GM12878 (cell line): ENCODE measurements at regions not wholly inside any gene's neighbourhood (a gene's known extent, or its start where the extent isn't known, plus 50 kb on each side); places are given as distances from the start of the nearest gene placed in this dataset.

ENCODE experiments used
- ATAC-seq: fragments of 200-7000 bp; cut with Tn5 transposase; 3 replicates; pipeline ENCODE4 v1.9.1; 2020; ENCODE audit warnings: mild to moderate bottlenecking, moderate library complexity
- BruUV-seq: library from RNA; stranded (reverse); fragments of 400-500 nt; replicated peaks from 2 replicates; lab custom pipeline; 2021; lab: Mats Ljungman, UMichigan
- CTCF ChIA-PET: fragments of 300-600 bp; sonication (Branson Sonifier 250); formaldehyde crosslinking; extraction: SDS; loops from one replicate; lab custom pipeline; 2021; ENCODE audit warnings: inconsistent platforms; lab: Yijun Ruan, JAX
- POLR2A ChIA-PET: fragments of 350-600 bp; formaldehyde crosslinking; extraction: SDS; loops from one replicate; lab custom pipeline; 2021; ENCODE audit warnings: inconsistent platforms; lab: Charles Lee
- RAD21 ChIA-PET: fragments of 300-600 bp; sonication (Branson Sonifier 250); formaldehyde crosslinking; loops from one replicate; lab custom pipeline; 2023; ENCODE audit warnings: antibody characterized with exemption; ENCODE audit not compliant: unreplicated experiment; lab: Charles Lee
- SMC1A ChIA-PET: fragments of 300-600 bp; sonication (Branson Sonifier 250); formaldehyde crosslinking; loops from one replicate; lab custom pipeline; 2023; ENCODE audit not compliant: unreplicated experiment, uncharacterized antibody; lab: Charles Lee
- DNase-seq: peaks from one replicate; pipeline ENCODE4 v3.0.0-alpha.2; 2011; ENCODE audit warnings: low read depth, low spot score
- FAIRE-seq: peaks from 3 replicates; lab custom pipeline; 2011; peaks lifted over from hg19 to GRCh38; lab: Jason Lieb, UNC
- H2AFZ ChIP-seq: 2 replicates; pipeline ENCODE4 v1.6.0; 2011; ENCODE audit warnings: low read depth, low read length, control low read depth; ENCODE audit not compliant: control insufficient read depth
- H3K27ac ChIP-seq: 2 replicates; pipeline ENCODE4 v1.5.1; 2011; ENCODE audit warnings: control low read depth; ENCODE audit not compliant: control insufficient read depth, insufficient read depth
- H3K27me3 ChIP-seq, 2 experiments: replicated peaks in 1 of 2; 2 replicates each; pipeline versions ENCODE4 v1.6.0 to v1.6.1; 2011; ENCODE audit warnings: low read length in 1 of 2; ENCODE audit not compliant: control insufficient read depth in 2 of 2, insufficient read depth in 2 of 2
- H3K36me3 ChIP-seq, 2 experiments: 2 replicates each; pipeline ENCODE4 v1.5.1; 2011; ENCODE audit warnings: low read length in 1 of 2; ENCODE audit not compliant: control insufficient read depth in 2 of 2, insufficient read depth in 2 of 2
- H3K4me1 ChIP-seq: 2 replicates; pipeline ENCODE4 v1.6.1; 2011; ENCODE audit warnings: mild to moderate bottlenecking, low read length, moderate library complexity, mixed read lengths; ENCODE audit not compliant: control insufficient read depth, insufficient read depth
- H3K4me2 ChIP-seq: 2 replicates; pipeline ENCODE4 v1.6.0; 2011; ENCODE audit warnings: control low read depth; ENCODE audit not compliant: control insufficient read depth, insufficient read depth
- H3K4me3 ChIP-seq: fragments of 200-600 bp; sonication (generic); 2 replicates; pipeline ENCODE4 v1.5.1; 2016
- H3K79me2 ChIP-seq: 2 replicates; pipeline ENCODE4 v1.6.0; 2011; ENCODE audit warnings: low read length; ENCODE audit not compliant: control insufficient read depth, insufficient read depth
- H3K9ac ChIP-seq: 2 replicates; pipeline ENCODE4 v1.8.0; 2011; ENCODE audit warnings: low read length, control low read depth, mixed read lengths; ENCODE audit not compliant: control insufficient read depth, insufficient read depth
- H3K9me3 ChIP-seq: replicated peaks from 3 replicates; pipeline ENCODE4 v1.5.1; 2011; ENCODE audit warnings: mild to moderate bottlenecking, low read length; ENCODE audit not compliant: control insufficient read depth, insufficient read depth
- H4K20me1 ChIP-seq: 2 replicates; pipeline ENCODE4 v1.6.0; 2011; ENCODE audit not compliant: control insufficient read depth, insufficient read depth
- CHD2 ChIP-seq: IDR thresholded peaks from 2 replicates; pipeline ENCODE4 v1.6.1; 2011; ENCODE audit warnings: low read depth, low read length, improper control_type of control experiment, borderline replicate concordance
- DPF2 ChIP-seq: fragments of 450-650 bp; IDR thresholded peaks from 2 replicates; pipeline ENCODE4 v1.6.1; 2017; ENCODE audit warnings: mild to moderate bottlenecking
- ESRRA ChIP-seq: IDR thresholded peaks from 2 replicates; pipeline ENCODE4 v1.6.1; 2012; ENCODE audit warnings: mild to moderate bottlenecking, low read length, improper control_type of control experiment
- FOS ChIP-seq: IDR thresholded peaks from 3 replicates; pipeline ENCODE4 v1.6.1; 2011; ENCODE audit warnings: borderline replicate concordance; ENCODE audit not compliant: insufficient read length; ENCODE audit errors: extremely low read depth
- HCFC1 ChIP-seq: fragments of 150-350 bp; IDR thresholded peaks from 2 replicates; pipeline ENCODE4 v1.6.1; 2014; ENCODE audit warnings: low read length
- HDAC6 ChIP-seq: fragments of 200-600 bp; sonication (generic); IDR thresholded peaks from one replicate; pipeline ENCODE4 v1.8.0; 2017; ENCODE audit warnings: antibody characterized with exemption; ENCODE audit not compliant: unreplicated experiment
- IRF4 ChIP-seq: IDR thresholded peaks from 2 replicates; pipeline ENCODE4 v1.6.1; 2011; ENCODE audit warnings: low read depth, low read length
- NR2C2 ChIP-seq: IDR thresholded peaks from 2 replicates; pipeline ENCODE4 v1.6.1; 2011; ENCODE audit warnings: borderline replicate concordance, low read depth; ENCODE audit not compliant: control insufficient read depth, insufficient read length
- NRF1 ChIP-seq: conservative IDR thresholded peaks from 2 replicates; pipeline ENCODE4 v1.6.1; 2011; ENCODE audit warnings: mild to moderate bottlenecking, low read depth, low read length, improper control_type of control experiment
- POLR2A ChIP-seq: IDR thresholded peaks from 2 replicates; pipeline ENCODE4 v1.6.1; 2011; ENCODE audit warnings: low read depth, mild to moderate bottlenecking, low read length
- SRF ChIP-seq, 2 experiments: IDR thresholded peaks; 2 replicates each; pipeline ENCODE4 v1.6.1; 2011; ENCODE audit warnings: low read depth in 2 of 2, low read length in 2 of 2, mild to moderate bottlenecking in 1 of 2, moderate library complexity in 1 of 2
- TARDBP ChIP-seq: IDR thresholded peaks from 2 replicates; pipeline ENCODE4 v1.6.1; 2016; ENCODE audit warnings: borderline replicate concordance
- YBX1 ChIP-seq: fragments of 450-650 bp; IDR thresholded peaks from 2 replicates; pipeline ENCODE4 v1.6.1; 2016; ENCODE audit warnings: antibody characterized with exemption
- WGBS: methylation state at CpG from one replicate; pipeline ENCODE4 v1.1.6; 2016; ENCODE audit warnings: low lambda C conversion rate; ENCODE audit not compliant: insufficient replicate concordance, insufficient coverage; ENCODE audit errors: missing lambda C conversion rate; 5-methylcytosine and 5-hydroxymethylcytosine counted together
- in situ Hi-C: fragments of 300-500 bp; cut with MboI; formaldehyde crosslinking; loops from 9 replicates; pipeline ENCODE4 v1.14.3; 2018; ENCODE audit warnings: mixed read lengths
- intact Hi-C: fragments of 100-400 bp; cut with micrococcal nuclease; formaldehyde crosslinking; loops from one replicate; pipeline ENCODE4 v1.14.2; 2022; ENCODE audit not compliant: unreplicated experiment
- TF ChIP-seq, protein P1 (sequence below): fragments of 450-650 bp; IDR thresholded peaks from 2 replicates; pipeline ENCODE4 v1.6.1; 2017; ENCODE audit warnings: low read depth, mild to moderate bottlenecking, moderate library complexity
- TF ChIP-seq, protein P2 (sequence below): fragments of 450-650 bp; formaldehyde crosslinking; IDR thresholded peaks from 2 replicates; pipeline ENCODE4 v1.4.0; 2022; ENCODE audit warnings: mild to moderate bottlenecking, moderate library complexity

DNA sequence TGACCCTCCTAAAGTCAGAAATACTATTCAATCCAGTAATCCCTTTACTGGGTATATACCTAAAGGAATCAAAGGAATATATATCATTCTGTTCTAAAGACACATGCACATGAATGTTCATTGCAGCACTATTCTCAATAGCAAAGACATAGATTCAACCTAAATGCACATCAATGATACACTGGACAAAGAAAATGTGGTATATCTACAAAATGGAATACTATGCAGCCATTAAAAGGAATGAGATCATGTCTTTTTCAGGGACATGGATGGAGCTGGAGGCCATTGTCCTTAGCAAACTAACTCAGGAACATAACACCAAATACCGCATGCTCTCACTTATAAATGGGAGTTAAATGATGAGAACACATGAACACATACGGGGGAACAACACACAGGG lies 306.0 kb upstream of the EPHA5 start:
- no peak for FAIRE-seq
- H3K36me3 ChIP-seq, result no peaks in the 10 kb centered on the region
- 42% methylated on average over 2 of the region's 2 CpGs for WGBS
- no peak overlapping the region for H3K4me2 ChIP-seq
- no peaks in the 10 kb centered on the region for H4K20me1 ChIP-seq
- H3K79me2 ChIP-seq, result no peaks in the 10 kb centered on the region
- H3K4me3 ChIP-seq, result no peak overlapping the region
- ATAC-seq, result no peak
- ChIA-PET CTCF (no interaction called here), POLR2A (no interaction called here), SMC1A (no interaction called here), RAD21 (no interaction called here)
- no peak overlapping the region for H2AFZ ChIP-seq
- BruUV-seq, result no TSS peak
- DNase-seq, result no peak
- intact Hi-C loops, result no loop called here
- in situ Hi-C loops, result no loop called here
- no peak for TF ChIP-seq IRF4
- TF ChIP-seq, protein P1, sequence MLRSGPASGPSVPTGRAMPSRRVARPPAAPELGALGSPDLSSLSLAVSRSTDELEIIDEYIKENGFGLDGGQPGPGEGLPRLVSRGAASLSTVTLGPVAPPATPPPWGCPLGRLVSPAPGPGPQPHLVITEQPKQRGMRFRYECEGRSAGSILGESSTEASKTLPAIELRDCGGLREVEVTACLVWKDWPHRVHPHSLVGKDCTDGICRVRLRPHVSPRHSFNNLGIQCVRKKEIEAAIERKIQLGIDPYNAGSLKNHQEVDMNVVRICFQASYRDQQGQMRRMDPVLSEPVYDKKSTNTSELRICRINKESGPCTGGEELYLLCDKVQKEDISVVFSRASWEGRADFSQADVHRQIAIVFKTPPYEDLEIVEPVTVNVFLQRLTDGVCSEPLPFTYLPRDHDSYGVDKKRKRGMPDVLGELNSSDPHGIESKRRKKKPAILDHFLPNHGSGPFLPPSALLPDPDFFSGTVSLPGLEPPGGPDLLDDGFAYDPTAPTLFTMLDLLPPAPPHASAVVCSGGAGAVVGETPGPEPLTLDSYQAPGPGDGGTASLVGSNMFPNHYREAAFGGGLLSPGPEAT, result no peak
- H3K4me1 ChIP-seq, result no peaks in the 10 kb centered on the region
- H3K9me3 ChIP-seq, result no peaks in the 10 kb centered on the region
- H3K27ac ChIP-seq, result no peak overlapping the region
- H3K9ac ChIP-seq, result no peak overlapping the region
- H3K27me3 ChIP-seq, result no peaks in the 10 kb centered on the region

DNA sequence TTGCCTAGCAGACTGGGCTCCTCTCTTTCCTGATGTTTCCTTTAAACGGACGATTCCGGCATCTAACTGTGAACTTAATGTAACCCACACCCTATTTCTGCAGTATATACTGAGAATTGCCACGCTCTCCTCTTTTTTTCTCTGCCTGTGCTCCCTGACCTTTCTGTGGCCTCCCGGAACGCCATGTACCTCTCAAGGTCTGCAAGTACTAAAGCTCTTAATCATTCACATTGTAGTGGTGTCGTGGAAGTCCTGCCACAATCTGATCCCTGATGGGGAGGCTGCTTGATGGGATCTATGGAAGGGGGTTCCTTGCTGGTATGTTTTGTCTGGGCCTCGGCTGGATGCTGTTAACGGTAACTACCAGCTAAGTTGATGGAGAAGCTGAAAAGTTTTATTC lies 302.9 kb upstream of the EPHA5 start:
- no peak for FAIRE-seq
- Histone ChIP-seq H3K4me2 (no peak overlapping the region), H3K4me1 (no peaks in the 10 kb centered on the region), H3K36me3 (no peaks in the 10 kb centered on the region), H4K20me1 (no peaks in the 10 kb centered on the region), H3K27me3 (no peaks in the 10 kb centered on the region), H3K9me3 (no peaks in the 10 kb centered on the region), H3K79me2 (no peaks in the 10 kb centered on the region), H3K4me3 (no peak overlapping the region), H3K27ac (no peak overlapping the region), H3K9ac (no peak overlapping the region), H2AFZ (no peak overlapping the region)
- intact Hi-C loops (no loop called here), in situ Hi-C loops (no loop called here)
- ChIA-PET RAD21 (no interaction called here), SMC1A (no interaction called here), CTCF (no interaction called here), POLR2A (no interaction called here)
- WGBS, result 22% methylated on average over 9 of the region's 9 CpGs
- no TSS peak for BruUV-seq
- no peak for ATAC-seq
- DNase-seq, result no peak
- TF ChIP-seq SRF (IDR thresholded peaks at IDR 0.05; ENCODE audit: low read depth in 2 of 2, low read length in 2 of 2), result no peak
- no peak for TF ChIP-seq HCFC1
- TF ChIP-seq POLR2A, result no peak
- no peak for TF ChIP-seq CHD2
- TF ChIP-seq NRF1, result no peak
- TF ChIP-seq FOS, result no peak
- TF ChIP-seq YBX1, result no peak
- TF ChIP-seq, protein P2, sequence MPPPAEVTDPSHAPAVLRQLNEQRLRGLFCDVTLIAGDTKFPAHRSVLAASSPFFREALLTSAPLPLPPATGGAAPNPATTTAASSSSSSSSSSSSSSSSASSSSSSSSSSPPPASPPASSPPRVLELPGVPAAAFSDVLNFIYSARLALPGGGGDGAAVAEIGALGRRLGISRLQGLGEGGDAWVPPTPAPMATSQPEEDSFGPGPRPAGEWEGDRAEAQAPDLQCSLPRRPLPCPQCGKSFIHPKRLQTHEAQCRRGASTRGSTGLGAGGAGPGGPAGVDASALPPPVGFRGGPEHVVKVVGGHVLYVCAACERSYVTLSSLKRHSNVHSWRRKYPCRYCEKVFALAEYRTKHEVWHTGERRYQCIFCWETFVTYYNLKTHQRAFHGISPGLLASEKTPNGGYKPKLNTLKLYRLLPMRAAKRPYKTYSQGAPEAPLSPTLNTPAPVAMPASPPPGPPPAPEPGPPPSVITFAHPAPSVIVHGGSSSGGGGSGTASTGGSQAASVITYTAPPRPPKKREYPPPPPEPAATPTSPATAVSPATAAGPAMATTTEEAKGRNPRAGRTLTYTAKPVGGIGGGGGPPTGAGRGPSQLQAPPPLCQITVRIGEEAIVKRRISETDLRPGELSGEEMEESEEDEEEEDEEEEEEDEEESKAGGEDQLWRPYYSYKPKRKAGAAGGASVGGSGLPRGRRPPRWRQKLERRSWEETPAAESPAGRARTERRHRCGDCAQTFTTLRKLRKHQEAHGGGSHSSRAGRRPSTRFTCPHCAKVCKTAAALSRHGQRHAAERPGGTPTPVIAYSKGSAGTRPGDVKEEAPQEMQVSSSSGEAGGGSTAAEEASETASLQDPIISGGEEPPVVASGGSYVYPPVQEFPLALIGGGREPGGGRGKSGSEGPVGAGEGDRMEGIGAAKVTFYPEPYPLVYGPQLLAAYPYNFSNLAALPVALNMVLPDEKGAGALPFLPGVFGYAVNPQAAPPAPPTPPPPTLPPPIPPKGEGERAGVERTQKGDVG (CRISPR knock-in tag), result no peak
- TF ChIP-seq ESRRA, result no peak
- TF ChIP-seq DPF2, result no peak
- TF ChIP-seq HDAC6, result no peak
- no peak for TF ChIP-seq NR2C2
- TF ChIP-seq TARDBP, result no peak
